Renal cortical epithelial cell (primary cell): ENCODE measurements at regions not wholly inside any gene's neighbourhood (a gene's known extent, or its start where the extent isn't known, plus 50 kb on each side); places are given as distances from the start of the nearest gene placed in this dataset.
"Not testable (repeated sequence)": the region's sequence is repeated elsewhere in the genome, so short reads cannot be mapped to it uniquely, and the experiment has no call there.

ENCODE experiments used
- DNase-seq: peaks from one replicate; pipeline ENCODE4 v3.0.0-alpha.2; 2011; ENCODE audit warnings: low read depth

GRCh38 chr11:44361813-44362212 lies 51.9 kb upstream of the ALX4 start:
- no peak for DNase-seq

- DNase-seq: no peak
Measured at GRCh38 chr11:44363116-44363515, 53.2 kb upstream of the ALX4 start.

GRCh38 chr11:44364596-44364995 lies 54.7 kb upstream of the ALX4 start:
- DNase-seq: no peak

GRCh38 chr11:44365616-44366015 lies 55.7 kb upstream of the ALX4 start:
- DNase-seq: no peak

- DNase-seq: no peak
Measured at GRCh38 chr11:44366026-44366425, 56.1 kb upstream of the ALX4 start.

- DNase-seq: no peak
Measured at GRCh38 chr11:44366741-44367140, 56.8 kb upstream of the ALX4 start.

GRCh38 chr11:44367452-44367851 lies 57.5 kb upstream of the ALX4 start:
- DNase-seq: no peak

- no peak for DNase-seq
Measured at GRCh38 chr11:44368886-44369285, 58.9 kb upstream of the ALX4 start.

GRCh38 chr11:44371042-44371441 lies 61.1 kb upstream of the ALX4 start:
- DNase-seq: not testable (repeated sequence)

GRCh38 chr11:44371706-44372105 lies 61.8 kb upstream of the ALX4 start:
- no peak for DNase-seq

GRCh38 chr11:44372989-44373388 lies 63.0 kb upstream of the ALX4 start:
- no peak for DNase-seq

GRCh38 chr11:44374001-44374400 lies 64.1 kb upstream of the ALX4 start:
- no peak for DNase-seq

GRCh38 chr11:44376423-44376822 lies 66.5 kb upstream of the ALX4 start:
- DNase-seq: no peak

- no peak for DNase-seq
Measured at GRCh38 chr11:44377121-44377520, 67.2 kb upstream of the ALX4 start.

- DNase-seq: no peak
Measured at GRCh38 chr11:44377914-44378321, 68.0 kb upstream of the ALX4 start.

- DNase-seq: no peak
Measured at GRCh38 chr11:44379141-44380008, 69.4 kb upstream of the ALX4 start.

GRCh38 chr11:44380009-44380313 lies 70.0 kb upstream of the ALX4 start:
- no peak for DNase-seq

GRCh38 chr11:44380820-44381219 lies 70.9 kb upstream of the ALX4 start:
- DNase-seq: no peak

- DNase-seq: no peak
Measured at GRCh38 chr11:44381261-44381660, 71.3 kb upstream of the ALX4 start.

GRCh38 chr11:44382118-44382517 lies 72.2 kb upstream of the ALX4 start:
- no peak for DNase-seq

GRCh38 chr11:44382656-44383240 lies 72.8 kb upstream of the ALX4 start:
- no peak for DNase-seq

- DNase-seq: no peak
Measured at GRCh38 chr11:44383246-44383645, 73.3 kb upstream of the ALX4 start.

- DNase-seq: no peak
Measured at GRCh38 chr11:44387415-44387814, 77.5 kb upstream of the ALX4 start.

- DNase-seq: peak; percentile 33
Measured at GRCh38 chr11:44387825-44388224, 77.9 kb upstream of the ALX4 start.
